ENCODE measurements at regions not wholly inside any gene's neighbourhood (a gene's known extent, or its start where the extent isn't known, plus 50 kb on each side); places are given as distances from the start of the nearest gene placed in this dataset.

GRCh38 chr7:52685333-52685732 lies 350.1 kb upstream of the POM121L12 start:
- no peak for TF ChIP-seq MAFK (IDR thresholded peaks at IDR 0.05; ENCODE audit: low read depth, low read length)
- TF ChIP-seq NFE2L2 (IDR thresholded peaks at IDR 0.05; ENCODE audit: low read depth, low read length): no peak
- no peak for TF ChIP-seq BHLHE40 (IDR thresholded peaks at IDR 0.05; ENCODE audit: low read depth, low read length)
- no peak for TF ChIP-seq MAZ (IDR thresholded peaks at IDR 0.05; ENCODE audit: borderline replicate concordance, low read depth, low read length)
- TF ChIP-seq CEBPB (IDR thresholded peaks at IDR 0.05; ENCODE audit: low read depth, low read length): no peak
- TF ChIP-seq RAD21 (IDR thresholded peaks at IDR 0.05; ENCODE audit: low read length): no peak
- TF ChIP-seq, protein P1, sequence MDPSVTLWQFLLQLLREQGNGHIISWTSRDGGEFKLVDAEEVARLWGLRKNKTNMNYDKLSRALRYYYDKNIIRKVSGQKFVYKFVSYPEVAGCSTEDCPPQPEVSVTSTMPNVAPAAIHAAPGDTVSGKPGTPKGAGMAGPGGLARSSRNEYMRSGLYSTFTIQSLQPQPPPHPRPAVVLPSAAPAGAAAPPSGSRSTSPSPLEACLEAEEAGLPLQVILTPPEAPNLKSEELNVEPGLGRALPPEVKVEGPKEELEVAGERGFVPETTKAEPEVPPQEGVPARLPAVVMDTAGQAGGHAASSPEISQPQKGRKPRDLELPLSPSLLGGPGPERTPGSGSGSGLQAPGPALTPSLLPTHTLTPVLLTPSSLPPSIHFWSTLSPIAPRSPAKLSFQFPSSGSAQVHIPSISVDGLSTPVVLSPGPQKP (IDR thresholded peaks at IDR 0.05; ENCODE audit: borderline replicate concordance, low read depth, low read length): no peak
- TF ChIP-seq CHD1 (IDR thresholded peaks at IDR 0.05; ENCODE audit: low read depth, low read length): no peak
- TF ChIP-seq FOS (IDR thresholded peaks at IDR 0.05; ENCODE audit: low read depth, low read length): no peak
- TF ChIP-seq SMC3 (IDR thresholded peaks at IDR 0.05; ENCODE audit: low read depth, low read length): no peak
- no peak for TF ChIP-seq CTCF (conservative IDR thresholded peaks at IDR 0.05; ENCODE audit: low read depth, low read length)
- no peak for TF ChIP-seq USF2 (IDR thresholded peaks at IDR 0.05; ENCODE audit: low read depth, low read length)
- ChIA-PET POLR2A (ENCODE audit: unreplicated experiment) (no interaction called here), CTCF (no interaction called here)
- H2BK20ac ChIP-seq (ENCODE audit: low read depth, low read length): no peak overlapping the region
- in situ Hi-C loops (cut with MboI; ENCODE audit: low sequenced_read_pairs): no loop called here
- ATAC-seq (ENCODE audit: low read depth): no peak
- H3K27me3 ChIP-seq (ENCODE audit: control insufficient read depth, insufficient read depth, low read length): no peaks in the 10 kb centered on the region
- no TSS peak for BruUV-seq (replicated peaks)
- H3K9me1 ChIP-seq (ENCODE audit: insufficient read depth, low read length): no peaks in the 10 kb centered on the region
- dilution Hi-C loops (cut with HindIII; ENCODE audit: low sequenced_read_pairs, unreplicated experiment): no loop called here
- intact Hi-C loops (cut with micrococcal nuclease): no loop called here
- no peak overlapping the region for H3K23ac ChIP-seq (ENCODE audit: low read depth, low read length)
- no peak overlapping the region for H4K8ac ChIP-seq (ENCODE audit: low read depth in 2 of 2, low read length in 2 of 2)
- no peaks in the 10 kb centered on the region for H3K79me1 ChIP-seq (ENCODE audit: low read depth in 1 of 2, low read length in 2 of 2)
- peaks cover 6% of the 10 kb centered on the region for H3K9me3 ChIP-seq (ENCODE audit: control insufficient read depth, insufficient read depth, low read length)
- H3K4me2 ChIP-seq (ENCODE audit: low read depth, low read length): no peak overlapping the region
- H3K4me1 ChIP-seq (ENCODE audit: control insufficient read depth, insufficient read depth, low read length): no peaks in the 10 kb centered on the region
- H3K4ac ChIP-seq (ENCODE audit: low read depth, low read length): no peak overlapping the region
- H4K5ac ChIP-seq (ENCODE audit: low read depth, low read length): no peak overlapping the region
- H3K56ac ChIP-seq (ENCODE audit: extremely low read depth, insufficient read depth, low read length): no peak overlapping the region
- H3K18ac ChIP-seq (ENCODE audit: low read depth, low read length): no peak overlapping the region
- no peak overlapping the region for H3K4me3 ChIP-seq (ENCODE audit: insufficient read depth, low read depth, low read length)
- H3K36me3 ChIP-seq (ENCODE audit: control insufficient read depth, insufficient read depth, low read length): no peaks in the 10 kb centered on the region
- WGBS, 2 experiments (ENCODE audit: extremely low coverage in 2 of 2, insufficient read length in 1 of 2): no CpG with 5 or more reads among the region's 3 CpGs
- H2AFZ ChIP-seq (replicated peaks; ENCODE audit: low read length, poor library complexity): no peak overlapping the region
- no peak overlapping the region for H3K27ac ChIP-seq (ENCODE audit: insufficient read depth, low read length)
- no peaks in the 10 kb centered on the region for H4K20me1 ChIP-seq (ENCODE audit: insufficient read depth, low read length)
- H3K14ac ChIP-seq (replicated peaks; ENCODE audit: low read depth, low read length): no peak overlapping the region
- no peak overlapping the region for H3K9ac ChIP-seq (ENCODE audit: low read depth, low read length)
- H2BK5ac ChIP-seq (ENCODE audit: low read depth, low read length, poor library complexity, severe bottlenecking): no peak overlapping the region
- H2BK15ac ChIP-seq (ENCODE audit: low read depth, low read length): no peak overlapping the region
- no peak overlapping the region for H4K91ac ChIP-seq (ENCODE audit: insufficient read depth, low read depth, low read length)
- no peak overlapping the region for H2BK120ac ChIP-seq (ENCODE audit: low read depth, low read length)
- no peak for DNase-seq
- no peak overlapping the region for H2AK5ac ChIP-seq (ENCODE audit: low read depth, low read length)
- no peak overlapping the region for H2AK9ac ChIP-seq (replicated peaks; ENCODE audit: low read depth, low read length, poor library complexity)
